ENCODE measurements at regions not wholly inside any gene's neighbourhood (a gene's known extent, or its start where the extent isn't known, plus 50 kb on each side); places are given as distances from the start of the nearest gene placed in this dataset.
"Not testable (repeated sequence)": the region's sequence is repeated elsewhere in the genome, so short reads cannot be mapped to it uniquely, and the experiment has no call there.

GRCh38 chr4:42282081-42282901, 115.0 kb upstream of the SHISA3 start:
- peak; percentile 90 for DNase-seq (ENCODE audit: low spot score)

DNA sequence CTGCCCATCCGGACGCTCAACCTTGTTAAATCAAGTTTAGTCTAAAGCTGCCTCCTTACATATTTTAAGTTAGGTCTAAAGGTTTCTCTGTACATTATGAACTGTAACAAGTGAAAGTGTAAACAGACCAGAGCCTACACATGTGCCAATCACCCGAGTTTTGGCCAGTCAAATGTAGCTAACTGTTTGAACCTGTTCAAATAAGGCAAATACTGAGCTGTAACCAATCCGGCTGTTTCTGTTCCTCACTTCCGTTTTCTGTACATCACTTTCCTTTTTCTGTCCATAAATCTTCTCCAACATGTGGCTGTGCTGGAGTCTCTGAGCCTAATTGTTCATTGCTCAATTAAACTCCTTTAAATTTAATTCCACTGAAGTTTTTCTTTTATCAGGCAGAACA, 113.3 kb upstream of the SHISA3 start:
- DNase-seq (ENCODE audit: low spot score), result no peak

DNA sequence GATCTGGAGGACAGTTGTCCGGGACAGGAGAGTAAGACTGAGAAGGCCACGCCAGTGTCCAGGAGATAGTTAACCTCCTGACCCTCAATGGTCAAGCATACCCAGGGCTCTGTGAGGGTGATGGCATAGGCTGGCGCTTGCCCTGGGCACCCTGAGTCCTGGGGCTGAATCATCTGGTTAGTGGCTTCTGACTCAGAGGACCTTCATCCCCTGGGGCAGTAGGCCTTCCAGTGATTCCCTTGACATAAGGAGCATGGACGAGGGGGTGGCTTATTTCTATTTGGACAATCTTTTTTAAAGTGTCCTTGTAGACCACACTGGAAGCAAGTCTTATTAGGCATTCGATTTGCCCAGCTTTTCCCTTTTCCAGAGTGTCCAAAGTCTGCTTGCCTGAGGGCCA, 108.4 kb upstream of the SHISA3 start:
- not testable (repeated sequence) for DNase-seq (ENCODE audit: low spot score)

GRCh38 chr4:42292192-42292591, 105.1 kb upstream of the SHISA3 start:
- DNase-seq (ENCODE audit: low spot score), result not testable (repeated sequence)

DNA sequence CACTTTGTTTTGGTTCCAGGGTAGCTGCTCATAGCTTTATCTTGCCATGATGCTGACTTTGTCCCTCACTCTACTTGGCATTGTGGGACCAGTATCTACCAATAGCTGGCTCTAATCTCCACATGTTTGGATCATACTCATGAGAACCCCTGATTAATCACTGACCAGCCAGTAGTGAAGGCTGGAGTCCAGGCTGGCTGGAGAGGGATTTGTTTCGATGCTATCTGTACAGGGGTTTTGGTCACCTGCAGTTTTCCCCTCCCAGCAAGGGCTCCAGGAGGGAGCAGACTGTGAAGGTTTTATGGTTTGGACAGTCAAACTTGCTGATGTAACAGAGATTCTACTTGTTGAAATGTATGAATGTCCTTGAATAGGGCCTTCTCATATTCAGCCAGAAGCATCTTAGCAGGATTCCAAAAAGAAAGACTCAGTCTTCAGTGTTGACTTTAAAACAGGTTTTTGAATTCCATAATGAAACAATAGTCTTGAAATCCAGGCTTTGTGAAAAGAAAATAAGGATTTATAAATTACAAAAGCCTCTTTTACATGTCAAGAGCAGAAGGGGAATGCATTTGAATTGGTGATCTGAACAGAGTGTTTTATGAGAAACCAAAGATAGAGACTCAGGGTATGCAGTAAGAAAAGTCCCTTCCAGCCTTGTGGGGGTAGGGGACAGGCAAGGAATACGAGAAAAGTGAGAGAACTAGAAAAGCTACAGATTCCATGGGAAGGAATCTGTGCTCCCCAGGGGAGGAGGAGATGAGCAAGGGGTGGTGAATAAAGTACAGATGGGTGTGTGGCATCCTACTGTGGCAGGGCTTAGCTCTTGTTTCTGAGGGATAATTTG, 103.1 kb upstream of the SHISA3 start:
- DNase-seq (ENCODE audit: low spot score), result no peak

DNA sequence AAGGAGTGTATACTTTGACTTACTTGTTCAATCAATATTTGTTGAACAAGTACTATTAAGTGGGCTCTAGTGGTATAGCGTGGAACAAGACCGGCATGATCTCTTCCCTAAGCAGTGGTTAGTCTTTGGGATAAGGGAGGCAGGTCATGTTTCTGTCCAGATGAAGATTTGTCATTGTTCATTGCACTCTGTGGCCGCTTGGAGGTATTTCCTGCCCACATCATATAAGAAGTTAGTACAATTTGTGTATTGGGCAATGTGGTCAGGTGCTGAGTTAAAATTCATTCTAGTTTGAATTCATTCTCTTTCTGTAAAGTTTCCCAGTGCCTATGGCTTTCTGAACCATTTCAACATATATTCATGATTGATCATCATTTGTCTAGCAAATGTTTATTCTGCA, 101.1 kb upstream of the SHISA3 start:
- no peak for DNase-seq (ENCODE audit: low spot score)

GRCh38 chr4:42302348-42302747, 94.9 kb upstream of the SHISA3 start:
- no peak for DNase-seq (ENCODE audit: low spot score)

DNA sequence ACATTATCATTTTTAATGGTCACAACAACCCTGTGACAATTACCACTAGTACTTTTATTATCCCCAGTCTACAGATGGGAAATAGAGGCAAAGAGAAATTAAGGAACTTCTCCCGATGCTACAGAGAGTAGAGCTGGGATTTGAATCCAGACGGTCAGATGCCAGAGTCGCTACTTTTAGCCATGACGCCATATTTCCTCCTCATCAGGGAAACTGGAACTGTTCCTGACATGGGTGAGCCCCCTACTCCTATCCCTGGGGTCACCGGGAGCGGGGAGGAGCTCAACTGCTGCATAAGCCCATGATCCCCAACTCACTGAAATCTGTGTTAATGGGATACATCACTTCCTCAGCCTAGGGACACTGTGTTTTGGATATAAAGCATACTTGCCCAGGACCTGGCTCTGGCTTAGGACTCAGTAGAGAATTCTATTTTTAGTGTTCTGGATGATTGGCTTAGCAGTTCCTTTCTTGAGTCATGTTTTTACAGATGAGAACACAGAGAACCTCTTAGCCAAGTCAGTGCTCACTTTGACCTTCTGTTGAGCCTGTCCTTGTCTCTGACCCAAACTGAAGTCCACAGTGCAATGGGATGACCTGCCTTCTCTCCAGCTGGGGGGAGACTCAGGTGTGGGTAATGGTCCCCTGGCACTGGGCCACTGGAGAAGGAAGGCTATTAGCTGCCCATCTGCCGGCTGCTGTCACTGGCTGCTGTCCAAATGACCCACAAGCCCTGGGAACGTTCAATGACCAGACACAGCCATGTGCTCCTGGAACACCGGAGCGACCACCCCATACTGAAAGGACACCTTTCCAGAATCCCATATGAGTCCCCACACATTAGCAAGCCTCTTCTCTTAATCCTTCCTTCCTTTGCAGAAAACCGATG, 90.8 kb upstream of the SHISA3 start:
- DNase-seq (ENCODE audit: low spot score), result no peak

GRCh38 chr4:42308247-42308646, 89.0 kb upstream of the SHISA3 start:
- DNase-seq (ENCODE audit: low spot score), result no peak

DNA sequence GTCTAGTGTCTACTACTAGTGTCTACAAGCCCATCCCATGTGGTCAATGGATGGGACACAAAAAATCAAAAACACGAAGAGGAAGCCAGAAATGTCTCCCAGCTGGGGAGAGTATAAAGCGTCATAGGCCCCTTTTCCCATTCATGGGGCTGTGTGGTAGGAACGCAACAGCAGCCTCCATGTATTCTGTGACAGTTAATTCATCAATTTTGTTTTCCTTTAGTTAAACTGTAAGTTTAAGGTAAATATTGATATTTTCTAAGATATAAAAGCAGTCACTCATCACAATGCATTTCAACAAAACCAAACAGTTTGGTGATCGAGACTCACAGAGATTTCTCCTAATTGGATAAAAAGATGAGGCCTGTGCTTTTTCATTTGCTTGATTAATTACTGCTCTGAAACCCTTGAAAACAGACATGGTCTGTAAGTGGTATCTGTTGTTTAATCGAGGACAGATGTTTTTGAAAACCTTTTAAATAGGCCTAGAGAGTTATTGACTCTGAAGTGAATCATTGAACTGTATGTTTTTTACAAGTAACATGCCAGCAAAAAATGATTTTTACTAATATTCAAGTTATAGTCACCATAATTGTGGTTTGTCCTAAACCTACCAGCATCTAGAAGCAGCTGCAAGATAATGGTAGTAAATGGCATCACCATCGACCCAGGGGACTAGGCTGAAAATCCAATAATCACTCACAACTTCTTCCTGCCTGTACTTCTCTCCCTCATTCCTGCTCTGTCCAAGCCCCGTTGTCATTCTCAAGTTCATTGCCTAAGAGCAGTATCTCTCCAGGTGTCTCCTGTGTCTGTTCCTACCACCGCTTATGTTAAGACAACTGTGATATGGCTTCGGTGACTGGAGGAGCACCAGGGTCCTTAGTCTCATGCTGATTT, 87.7 kb upstream of the SHISA3 start:
- DNase-seq (ENCODE audit: low spot score), result no peak

DNA sequence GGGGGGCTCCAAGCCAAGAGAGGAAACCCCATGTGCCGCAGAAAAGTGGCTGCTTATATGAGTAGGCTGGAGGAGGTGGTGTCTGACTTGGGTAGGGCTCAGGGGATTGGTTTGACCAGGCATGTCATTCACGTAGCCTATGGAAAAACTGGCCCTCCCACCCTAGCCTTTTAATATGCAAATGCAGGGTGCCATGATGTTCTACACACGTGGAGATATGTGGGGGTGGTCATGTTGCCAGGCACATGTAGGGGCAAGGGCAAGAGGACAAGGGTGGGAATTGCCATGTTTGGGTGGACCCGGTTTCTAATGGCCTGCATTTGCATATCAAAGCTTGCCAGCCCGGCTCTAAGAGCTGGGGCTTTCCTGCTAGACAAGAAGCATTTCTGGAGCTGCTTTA, 86.9 kb upstream of the SHISA3 start:
- no peak for DNase-seq (ENCODE audit: low spot score)

DNA sequence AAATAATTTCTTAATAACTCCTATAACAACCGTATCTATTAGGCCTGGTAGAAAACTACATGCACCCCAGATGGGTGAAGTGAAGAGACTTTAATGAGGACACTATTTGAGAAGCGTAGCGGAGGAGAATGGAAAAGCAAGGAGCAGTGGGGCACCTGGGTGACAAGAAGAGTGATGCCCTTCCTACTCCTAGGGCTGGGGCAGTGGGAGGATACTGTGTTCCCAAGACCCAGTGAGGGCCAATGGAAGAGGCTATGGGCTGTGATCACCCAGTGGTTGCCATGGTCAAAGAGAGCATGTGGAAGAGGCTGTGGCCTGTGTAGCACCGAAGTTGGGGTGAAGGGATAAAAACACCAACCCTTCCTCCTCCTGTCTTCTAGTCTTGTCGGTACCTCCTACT, 86.5 kb upstream of the SHISA3 start:
- no peak for DNase-seq (ENCODE audit: low spot score)

- DNase-seq (ENCODE audit: low spot score), result no peak
These were observed 85.7 kb upstream of the SHISA3 start for GRCh38 chr4:42311591-42311990.

DNA sequence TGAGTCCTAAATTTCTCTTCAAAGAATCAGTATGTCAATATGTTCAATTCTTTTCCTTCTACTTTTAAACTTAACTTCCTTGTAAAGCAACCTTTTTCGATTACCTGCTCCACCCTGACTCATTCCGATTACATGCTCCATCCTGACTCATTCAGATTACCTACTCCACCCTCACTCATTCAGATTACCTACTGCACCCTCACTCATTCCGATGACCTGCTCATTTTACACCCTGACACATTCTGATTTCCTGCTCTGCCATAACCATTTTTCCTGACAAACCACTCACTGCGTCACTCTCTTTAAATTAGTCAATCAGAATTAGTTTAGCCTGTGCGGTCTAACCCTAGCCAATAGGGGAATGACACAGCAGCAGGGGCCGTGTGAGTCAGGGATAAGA, 83.9 kb upstream of the SHISA3 start:
- not testable (repeated sequence) for DNase-seq (ENCODE audit: low spot score)

DNA sequence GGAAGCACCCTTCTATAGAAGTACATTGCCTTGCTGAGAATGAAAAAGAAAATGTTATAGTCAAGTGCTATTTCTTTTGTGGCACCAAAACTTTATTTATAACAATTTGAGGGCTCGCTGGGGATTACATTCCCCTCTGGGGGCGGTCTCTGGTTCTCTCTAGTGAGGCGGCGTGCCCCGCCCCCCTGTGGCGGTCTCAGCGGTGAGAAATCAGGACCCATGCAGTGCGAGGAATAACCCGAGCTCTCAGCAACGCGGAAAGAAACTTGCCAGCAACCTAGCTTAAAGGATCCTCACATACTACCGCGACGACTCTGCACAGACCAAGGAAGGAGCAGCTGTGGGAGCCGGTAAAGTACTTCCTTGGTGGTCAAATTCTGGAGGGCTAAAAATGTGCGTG, 83.4 kb upstream of the SHISA3 start:
- no peak for DNase-seq (ENCODE audit: low spot score)

- no peak for DNase-seq (ENCODE audit: low spot score)
These were observed 82.1 kb upstream of the SHISA3 start for GRCh38 chr4:42315231-42315630.

- no peak for DNase-seq (ENCODE audit: low spot score)
These were observed 76.4 kb upstream of the SHISA3 start for GRCh38 chr4:42320822-42321388.

DNA sequence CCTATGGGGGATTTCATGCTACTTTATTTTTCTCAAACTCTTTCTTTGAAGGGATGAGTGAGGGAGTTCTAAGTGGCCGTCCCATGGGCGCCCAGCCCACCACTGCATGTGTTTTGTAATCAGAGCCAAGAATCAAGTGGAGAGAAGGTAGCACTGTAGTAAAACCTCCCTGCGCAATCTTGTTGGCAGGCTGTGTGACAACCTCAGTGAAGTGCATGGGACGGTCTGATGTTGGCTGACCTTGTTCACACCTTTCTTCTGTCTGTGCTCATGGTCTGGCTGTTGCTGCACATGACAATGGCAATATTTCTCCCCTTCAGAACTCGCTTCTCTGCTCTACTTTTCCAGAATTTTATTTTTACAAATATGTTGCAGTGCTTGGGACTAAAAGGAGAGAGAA, 71.2 kb upstream of the SHISA3 start:
- no peak for DNase-seq (ENCODE audit: low spot score)

- DNase-seq (ENCODE audit: low spot score), result no peak
These were observed 70.8 kb upstream of the SHISA3 start for GRCh38 chr4:42326524-42326923.

GRCh38 chr4:42327323-42327722, 70.0 kb upstream of the SHISA3 start:
- peak; percentile 64 for DNase-seq (ENCODE audit: low spot score)

GRCh38 chr4:42328978-42329377, 68.3 kb upstream of the SHISA3 start:
- DNase-seq (ENCODE audit: low spot score), result no peak
